Thoracic aorta (tissue), 2 donors: ENCODE measurements at regions not wholly inside any gene's neighbourhood (a gene's known extent, or its start where the extent isn't known, plus 50 kb on each side); places are given as distances from the start of the nearest gene placed in this dataset.
"Not testable (repeated sequence)": the region's sequence is repeated elsewhere in the genome, so short reads cannot be mapped to it uniquely, and the experiment has no call there.

ENCODE experiments used
- ATAC-seq: fragments of 150-250 bp; one replicate; pipeline ENCODE4 v1.8.0; 2017; ENCODE audit warnings: low read depth; ENCODE audit not compliant: insufficient number of reproducible peaks, low FRiP score
- DNase-seq: peaks from one replicate; pipeline ENCODE4 v3.0.0-alpha.2; 2020; ENCODE audit warnings: low spot score
- H3K27ac ChIP-seq, 2 donors: fragments of 200-600 bp; sonication (generic); 1 replicate in 1 of 2; 2 replicates in 1 of 2; pipeline ENCODE4 v1.5.1; 2016; ENCODE audit warnings: mild to moderate bottlenecking in 2 of 2, moderate library complexity in 2 of 2
- H3K27me3 ChIP-seq: fragments of 200-600 bp; sonication (generic); replicated peaks from 2 replicates; pipeline ENCODE4 v1.6.0; 2016; ENCODE audit warnings: mild to moderate bottlenecking; ENCODE audit not compliant: insufficient read depth
- H3K36me3 ChIP-seq: fragments of 200-600 bp; sonication (generic); one replicate; pipeline ENCODE4 v1.5.1; 2016
- H3K4me1 ChIP-seq, 2 donors: fragments of 200-600 bp; sonication (generic); 1 replicate in 1 of 2; 2 replicates in 1 of 2; pipeline versions ENCODE4 v1.5.1 to v1.6.0; 2016; ENCODE audit warnings: low read depth in 2 of 2, mild to moderate bottlenecking in 1 of 2; ENCODE audit not compliant: control insufficient read depth in 1 of 2
- H3K4me3 ChIP-seq: fragments of 200-600 bp; sonication (generic); 2 replicates; pipeline ENCODE4 v1.5.1; 2016; ENCODE audit warnings: mild to moderate bottlenecking
- H3K9me3 ChIP-seq: fragments of 200-600 bp; sonication (generic); 2 replicates; pipeline ENCODE4 v1.5.1; 2016
- TF ChIP-seq, protein P1 (sequence below): fragments of 200-600 bp; sonication (generic); IDR thresholded peaks from one replicate; pipeline ENCODE4 v1.5.1; 2019; ENCODE audit warnings: antibody characterized with exemption

DNA sequence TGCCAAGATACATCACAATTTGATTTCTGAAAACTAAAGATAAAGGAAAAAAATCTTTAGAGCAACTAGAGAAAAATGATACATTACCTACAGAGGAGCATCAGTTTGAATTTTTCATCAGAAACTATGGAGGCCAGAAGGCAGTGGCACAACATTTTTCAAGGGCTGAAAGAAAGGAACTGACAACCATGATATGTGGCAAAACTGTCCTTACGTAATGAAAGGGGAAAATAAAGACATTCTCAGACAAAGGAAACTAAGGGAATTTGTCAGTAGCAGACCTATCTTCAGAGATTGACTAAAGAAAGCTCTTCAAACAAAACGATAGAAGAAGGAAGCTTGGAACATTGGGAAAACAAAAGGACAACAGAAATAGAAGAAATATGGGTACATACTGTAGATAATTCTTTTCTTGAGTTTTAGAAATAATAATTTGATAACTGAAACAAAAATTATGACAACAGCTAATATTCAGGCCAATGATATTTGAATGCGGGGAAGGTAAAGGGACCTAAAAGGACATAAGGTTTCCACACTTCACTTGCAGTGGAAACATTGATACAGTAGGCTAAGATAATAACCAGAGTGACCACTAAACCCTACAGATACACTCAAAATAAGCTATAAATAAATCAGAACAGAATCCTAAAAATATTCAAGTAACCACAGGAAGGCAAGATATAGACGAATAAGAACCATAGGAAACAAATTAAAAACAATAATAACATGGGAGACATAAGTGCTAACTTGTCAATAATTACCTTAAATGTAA lies 70.0 kb upstream of the NPAS2 start:
- H3K9me3 ChIP-seq, result no peaks in the 10 kb centered on the region
- no peak for ATAC-seq
- TF ChIP-seq, protein P1, sequence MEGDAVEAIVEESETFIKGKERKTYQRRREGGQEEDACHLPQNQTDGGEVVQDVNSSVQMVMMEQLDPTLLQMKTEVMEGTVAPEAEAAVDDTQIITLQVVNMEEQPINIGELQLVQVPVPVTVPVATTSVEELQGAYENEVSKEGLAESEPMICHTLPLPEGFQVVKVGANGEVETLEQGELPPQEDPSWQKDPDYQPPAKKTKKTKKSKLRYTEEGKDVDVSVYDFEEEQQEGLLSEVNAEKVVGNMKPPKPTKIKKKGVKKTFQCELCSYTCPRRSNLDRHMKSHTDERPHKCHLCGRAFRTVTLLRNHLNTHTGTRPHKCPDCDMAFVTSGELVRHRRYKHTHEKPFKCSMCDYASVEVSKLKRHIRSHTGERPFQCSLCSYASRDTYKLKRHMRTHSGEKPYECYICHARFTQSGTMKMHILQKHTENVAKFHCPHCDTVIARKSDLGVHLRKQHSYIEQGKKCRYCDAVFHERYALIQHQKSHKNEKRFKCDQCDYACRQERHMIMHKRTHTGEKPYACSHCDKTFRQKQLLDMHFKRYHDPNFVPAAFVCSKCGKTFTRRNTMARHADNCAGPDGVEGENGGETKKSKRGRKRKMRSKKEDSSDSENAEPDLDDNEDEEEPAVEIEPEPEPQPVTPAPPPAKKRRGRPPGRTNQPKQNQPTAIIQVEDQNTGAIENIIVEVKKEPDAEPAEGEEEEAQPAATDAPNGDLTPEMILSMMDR, result no peak
- no peak for DNase-seq
- H3K4me3 ChIP-seq, result no peak overlapping the region
- H3K27ac ChIP-seq, result no peak overlapping the region
- peaks cover 12 to 35% of the 10 kb centered on the region in 2 donors for H3K4me1 ChIP-seq
- no peaks in the 10 kb centered on the region for H3K27me3 ChIP-seq
- H3K36me3 ChIP-seq, result no peaks in the 10 kb centered on the region

DNA sequence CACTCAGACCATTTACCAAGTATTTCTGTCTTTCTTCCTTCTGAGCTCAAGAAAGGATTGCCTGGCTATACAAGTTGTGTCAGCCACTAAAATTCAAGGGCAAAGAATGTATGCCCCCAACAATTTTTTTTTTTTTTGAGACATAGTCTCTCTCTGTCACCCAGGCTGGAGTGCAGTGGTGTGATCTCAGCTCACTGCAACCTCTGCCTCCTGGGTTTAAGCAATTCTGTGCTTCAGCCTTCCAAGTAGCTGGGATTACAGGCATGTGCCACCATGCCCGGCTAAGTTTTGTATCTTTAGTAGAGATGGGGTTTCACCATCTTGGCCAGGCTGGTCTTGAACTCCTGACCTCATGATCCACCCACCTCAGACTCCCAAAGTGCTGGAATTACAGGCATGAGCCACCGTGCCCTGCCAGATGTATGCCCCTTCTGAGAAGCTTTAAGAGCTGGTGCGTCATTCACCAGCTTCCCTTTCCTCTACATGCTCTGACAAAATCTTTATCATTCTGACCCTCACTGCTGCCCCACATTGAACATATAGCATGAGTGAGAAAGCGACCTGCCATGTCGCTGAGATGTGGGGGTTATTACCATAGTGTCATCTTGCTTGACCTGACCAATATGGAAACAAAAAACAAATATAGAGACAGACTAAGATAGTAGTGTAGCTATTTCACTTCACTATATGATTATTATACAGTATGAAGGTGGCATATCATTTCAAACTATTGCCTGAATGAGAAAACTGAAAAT lies 67.9 kb upstream of the NPAS2 start:
- ATAC-seq, H3K36me3 ChIP-seq, DNase-seq, H3K9me3 ChIP-seq, H3K27me3 ChIP-seq, H3K4me3 ChIP-seq: not testable (repeated sequence)
- Histone ChIP-seq H3K4me1 (peaks cover 12 to 54% of the 10 kb centered on the region in 2 donors), H3K27ac (peak overlapping the region; percentile 32 to 46)

DNA sequence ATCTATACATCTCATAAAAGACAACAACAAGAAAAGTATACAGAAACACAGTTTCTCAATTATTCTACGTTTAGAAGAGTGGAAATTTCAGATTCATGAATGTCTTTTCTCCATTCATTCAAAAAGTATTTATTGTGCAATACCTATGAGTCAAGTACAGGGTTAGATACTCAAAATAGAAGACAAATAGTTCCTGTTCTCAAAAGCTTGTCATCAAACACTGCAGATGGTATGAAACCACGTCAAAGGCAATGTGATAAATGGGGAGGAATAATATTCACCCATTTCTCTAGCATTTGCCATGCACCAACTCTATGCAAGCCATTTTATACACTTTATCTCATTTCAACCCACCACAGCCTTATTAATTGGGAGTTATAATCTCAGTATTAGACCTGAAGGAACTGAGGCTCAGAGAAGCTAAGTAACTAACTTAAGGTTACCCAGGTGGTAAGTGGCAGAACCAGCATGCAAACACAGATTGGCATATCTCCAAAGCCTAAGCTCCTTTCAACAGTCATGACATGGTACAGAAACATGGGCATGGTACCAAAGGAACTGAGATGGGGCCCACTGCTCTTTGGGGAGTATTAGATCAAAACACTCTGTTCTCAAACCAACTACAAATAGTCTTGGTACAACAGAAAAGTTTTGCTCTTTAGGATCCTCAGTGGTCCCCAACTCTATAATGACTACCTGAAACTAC lies 67.2 kb upstream of the NPAS2 start:
- no peak overlapping the region for H3K4me3 ChIP-seq
- no peaks in the 10 kb centered on the region for H3K36me3 ChIP-seq
- DNase-seq (no peak), ATAC-seq (peak; percentile 79)
- peaks cover 12 to 55% of the 10 kb centered on the region in 2 donors for H3K4me1 ChIP-seq
- H3K27me3 ChIP-seq, result no peaks in the 10 kb centered on the region
- peak overlapping the region in 1 of 2 donors; percentile 46 for H3K27ac ChIP-seq
- H3K9me3 ChIP-seq, result no peaks in the 10 kb centered on the region
- TF ChIP-seq, protein P1, result no peak

DNA sequence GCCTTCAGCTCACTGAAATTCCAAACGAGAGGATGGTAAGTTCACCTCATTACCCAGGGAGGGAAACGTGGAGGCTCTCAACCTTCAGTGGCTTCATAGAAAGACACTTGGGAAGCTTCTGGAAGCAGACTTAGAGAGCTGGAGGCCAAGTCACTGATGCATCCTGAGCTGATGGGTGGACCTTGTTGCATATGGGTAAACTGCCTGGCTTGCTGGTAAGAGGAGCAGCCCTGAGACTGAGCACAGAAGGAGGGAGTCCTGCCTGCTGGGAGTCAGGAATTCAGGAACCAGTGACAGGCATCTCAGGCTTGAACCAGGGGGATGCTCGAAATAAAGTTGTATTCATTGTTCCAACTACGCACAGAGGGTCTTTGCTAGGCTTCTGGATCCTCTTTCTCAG lies 66.5 kb upstream of the NPAS2 start:
- no peak overlapping the region for H3K4me3 ChIP-seq
- no peak for ATAC-seq
- H3K4me1 ChIP-seq, result peaks cover 12 to 55% of the 10 kb centered on the region in 2 donors
- H3K27me3 ChIP-seq, result no peaks in the 10 kb centered on the region
- TF ChIP-seq, protein P1, result no peak
- no peaks in the 10 kb centered on the region for H3K9me3 ChIP-seq
- H3K36me3 ChIP-seq, result no peaks in the 10 kb centered on the region
- DNase-seq, result no peak
- peak overlapping the region in 1 of 2 donors; percentile 46 for H3K27ac ChIP-seq

DNA sequence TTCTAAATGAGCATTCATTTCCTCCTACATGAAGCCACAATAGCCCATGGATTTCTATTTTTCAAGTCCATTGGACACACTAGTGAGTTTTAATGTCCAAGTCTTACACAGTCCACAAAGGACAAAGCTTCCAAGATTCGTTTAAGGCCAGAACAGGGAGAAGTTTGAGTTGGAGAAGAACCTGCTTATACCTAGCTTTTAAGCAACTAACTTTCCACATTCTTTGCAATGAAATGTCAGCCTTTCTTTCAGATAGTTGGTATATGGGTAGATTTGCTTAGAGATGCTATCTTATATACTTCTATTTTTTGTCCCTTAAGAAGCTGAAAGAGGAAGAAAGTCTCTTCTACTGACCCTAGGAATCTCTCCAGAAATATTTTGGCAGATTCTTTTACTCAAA lies 66.1 kb upstream of the NPAS2 start:
- H3K36me3 ChIP-seq, result no peaks in the 10 kb centered on the region
- ATAC-seq (no peak), DNase-seq (no peak)
- TF ChIP-seq, protein P1, result no peak
- H3K27me3 ChIP-seq, result no peaks in the 10 kb centered on the region
- no peaks in the 10 kb centered on the region for H3K9me3 ChIP-seq
- H3K4me1 ChIP-seq, result peaks cover 12 to 55% of the 10 kb centered on the region in 2 donors
- H3K27ac ChIP-seq, result no peak overlapping the region
- no peak overlapping the region for H3K4me3 ChIP-seq
